Erythroblast (primary cell): ENCODE measurements at regions not wholly inside any gene's neighbourhood (a gene's known extent, or its start where the extent isn't known, plus 50 kb on each side); places are given as distances from the start of the nearest gene placed in this dataset.

ENCODE experiments used
- GATA1 ChIP-seq: IDR thresholded peaks from 2 replicates; pipeline ENCODE4 v1.6.1; 2011; ENCODE audit warnings: low read depth, mild to moderate bottlenecking, control low read depth, low read length, moderate library complexity
- POLR2A ChIP-seq: IDR thresholded peaks from 2 replicates; pipeline ENCODE4 v1.6.1; 2011; ENCODE audit warnings: mild to moderate bottlenecking, low read length

- TF ChIP-seq POLR2A (no peak), GATA1 (no peak)
Observed at GRCh38 chr7:46741938-46742540, 821.0 kb upstream of the IGFBP3 start.
